ENCODE measurements at regions not wholly inside any gene's neighbourhood (a gene's known extent, or its start where the extent isn't known, plus 50 kb on each side); places are given as distances from the start of the nearest gene placed in this dataset.

GRCh38 chr10:76675561-76675950 is 962.1 kb downstream of the KCNMA1 start:
- H3K27ac Mint-ChIP-seq = no peak overlapping the region
- H3K9me3 Mint-ChIP-seq = peaks cover 8% of the 10 kb centered on the region
- no peaks in the 10 kb centered on the region for H3K4me1 Mint-ChIP-seq
- DNase-seq (ENCODE audit: low spot score) (no peak), ATAC-seq (no peak)
- no peaks in the 10 kb centered on the region for H3K36me3 Mint-ChIP-seq
- POLR2A ChIA-PET = no interaction called here
- H3K27me3 Mint-ChIP-seq (ENCODE audit: low read depth) = no peaks in the 10 kb centered on the region
- TF ChIP-seq ZNF416 (CRISPR knock-in tag; IDR thresholded peaks at IDR 0.05) (no peak), SP1 (CRISPR knock-in tag; conservative IDR thresholded peaks at IDR 0.05) (no peak), ARID4B (CRISPR knock-in tag; IDR thresholded peaks at IDR 0.05; ENCODE audit: borderline replicate concordance) (no peak), ATF2 (CRISPR knock-in tag; IDR thresholded peaks at IDR 0.05; ENCODE audit: borderline replicate concordance, low read depth) (no peak), MLX (CRISPR knock-in tag; IDR thresholded peaks at IDR 0.05) (no peak), ZNF138 (CRISPR knock-in tag; conservative IDR thresholded peaks at IDR 0.05) (no peak), JAZF1 (CRISPR knock-in tag; IDR thresholded peaks at IDR 0.05) (no peak), ZBTB21 (CRISPR knock-in tag; IDR thresholded peaks at IDR 0.05; ENCODE audit: borderline replicate concordance) (no peak), ELF4 (CRISPR knock-in tag; IDR thresholded peaks at IDR 0.05; ENCODE audit: low read depth) (no peak), STAT6 (CRISPR knock-in tag; conservative IDR thresholded peaks at IDR 0.05; ENCODE audit: low read depth) (no peak), ESRRA (CRISPR knock-in tag; IDR thresholded peaks at IDR 0.05; ENCODE audit: borderline replicate concordance) (no peak), E2F4 (CRISPR knock-in tag; IDR thresholded peaks at IDR 0.05; ENCODE audit: borderline replicate concordance, low read depth) (no peak)
- CTCF ChIA-PET = no interaction called here
- no peak overlapping the region for H3K4me3 Mint-ChIP-seq

GRCh38 chr10:76667408-76668370 is 969.9 kb downstream of the KCNMA1 start:
- H3K36me3 Mint-ChIP-seq = no peaks in the 10 kb centered on the region
- H3K9me3 Mint-ChIP-seq = peaks cover 18% of the 10 kb centered on the region
- H3K4me3 Mint-ChIP-seq = no peak overlapping the region
- ATAC-seq (no peak), DNase-seq (ENCODE audit: low spot score) (no peak)
- H3K27me3 Mint-ChIP-seq (ENCODE audit: low read depth) = no peaks in the 10 kb centered on the region
- peaks cover 7% of the 10 kb centered on the region for H3K4me1 Mint-ChIP-seq
- CTCF ChIA-PET = no interaction called here
- POLR2A ChIA-PET = no interaction called here
- no peak overlapping the region for H3K27ac Mint-ChIP-seq
- TF ChIP-seq SOX15 (CRISPR knock-in tag; IDR thresholded peaks at IDR 0.05) (no peak), PRRX2 (CRISPR knock-in tag; IDR thresholded peaks at IDR 0.05) (no peak), USF2 (CRISPR knock-in tag; IDR thresholded peaks at IDR 0.05) (no peak), ERG (CRISPR knock-in tag; IDR thresholded peaks at IDR 0.05) (no peak), ZNF219 (CRISPR knock-in tag; IDR thresholded peaks at IDR 0.05; ENCODE audit: borderline replicate concordance) (no peak), NFATC4 (CRISPR knock-in tag; IDR thresholded peaks at IDR 0.05) (no peak), ZNF232 (CRISPR knock-in tag; IDR thresholded peaks at IDR 0.05) (no peak)

Data from WTC11 (cell line).